ENCODE measurements at regions not wholly inside any gene's neighbourhood (a gene's known extent, or its start where the extent isn't known, plus 50 kb on each side); places are given as distances from the start of the nearest gene placed in this dataset.

GRCh38 chr7:89887489-89887888, 266.8 kb upstream of the STEAP1 start:
- TF ChIP-seq CTCF (conservative IDR thresholded peaks at IDR 0.05) (no peak), ZFX (IDR thresholded peaks at IDR 0.05) (no peak)
- no peak overlapping the region for H3K27ac ChIP-seq

- no peak overlapping the region for H3K27ac ChIP-seq
- TF ChIP-seq CTCF (conservative IDR thresholded peaks at IDR 0.05) (no peak), ZFX (IDR thresholded peaks at IDR 0.05) (no peak)
Observed at GRCh38 chr7:89908736-89909135, 245.5 kb upstream of the STEAP1 start.

GRCh38 chr7:89914711-89915110, 239.6 kb upstream of the STEAP1 start:
- TF ChIP-seq CTCF (conservative IDR thresholded peaks at IDR 0.05): no peak
- no peak for TF ChIP-seq ZFX (IDR thresholded peaks at IDR 0.05)
- H3K27ac ChIP-seq: no peak overlapping the region

GRCh38 chr7:89926194-89926593, 228.1 kb upstream of the STEAP1 start:
- H3K27ac ChIP-seq: no peak overlapping the region
- TF ChIP-seq ZFX (IDR thresholded peaks at IDR 0.05) (no peak), CTCF (conservative IDR thresholded peaks at IDR 0.05) (no peak)

- H3K27ac ChIP-seq: no peak overlapping the region
- TF ChIP-seq CTCF (conservative IDR thresholded peaks at IDR 0.05) (no peak), ZFX (IDR thresholded peaks at IDR 0.05) (no peak)
Observed at GRCh38 chr7:89926701-89927100, 227.6 kb upstream of the STEAP1 start.

GRCh38 chr7:89927762-89928161, 226.5 kb upstream of the STEAP1 start:
- TF ChIP-seq ZFX (IDR thresholded peaks at IDR 0.05): no peak
- no peak for TF ChIP-seq CTCF (conservative IDR thresholded peaks at IDR 0.05)

GRCh38 chr7:89928451-89928850, 225.8 kb upstream of the STEAP1 start:
- H3K27ac ChIP-seq: no peak overlapping the region
- TF ChIP-seq CTCF (conservative IDR thresholded peaks at IDR 0.05): no peak
- no peak for TF ChIP-seq ZFX (IDR thresholded peaks at IDR 0.05)

More at GRCh38 chr7:89927762-89928161, 226.5 kb upstream of the STEAP1 start:
- H3K27ac ChIP-seq: no peak overlapping the region
